OCI-LY1 (cell line): ENCODE measurements at regions not wholly inside any gene's neighbourhood (a gene's known extent, or its start where the extent isn't known, plus 50 kb on each side); places are given as distances from the start of the nearest gene placed in this dataset.

Experiments
- H2AFZ ChIP-seq: fragments of 200-600 bp; sonication (generic), shearing (Covaris generic); 2 replicates; pipeline ENCODE4 v1.6.0; 2014; ENCODE audit warnings: antibody characterized with exemption, mild to moderate bottlenecking, low read length
- H3F3A ChIP-seq: fragments of 200-600 bp; sonication (generic), shearing (Covaris generic); 2 replicates; pipeline ENCODE4 v1.6.0; 2014; ENCODE audit warnings: mild to moderate bottlenecking, antibody characterized with exemption, low read length, moderate library complexity; ENCODE audit not compliant: insufficient read depth
- H3K27ac ChIP-seq: fragments of 200-600 bp; sonication (generic); 2 replicates; pipeline ENCODE4 v1.5.1; 2014; ENCODE audit warnings: low read length, mixed run types, mild to moderate bottlenecking, low read depth; ENCODE audit not compliant: poor library complexity, severe bottlenecking
- H3K27me3 ChIP-seq: fragments of 200-600 bp; sonication (generic); 2 replicates; pipeline ENCODE4 v1.6.0; 2014; ENCODE audit warnings: antibody characterized with exemption, mild to moderate bottlenecking, low read length, moderate library complexity; ENCODE audit not compliant: insufficient read depth
- H3K36me3 ChIP-seq: fragments of 200-600 bp; sonication (generic); 2 replicates; pipeline ENCODE4 v1.6.1; 2014; ENCODE audit warnings: mild to moderate bottlenecking, antibody characterized with exemption, low read length, moderate library complexity, mixed read lengths; ENCODE audit not compliant: insufficient read depth
- H3K4me1 ChIP-seq: fragments of 200-600 bp; sonication (generic); 2 replicates; pipeline ENCODE4 v1.5.1; 2014; ENCODE audit warnings: mild to moderate bottlenecking, low read length, moderate library complexity; ENCODE audit not compliant: insufficient read depth, severe bottlenecking
- H3K4me2 ChIP-seq: fragments of 200-600 bp; sonication (generic), shearing (Covaris generic); 2 replicates; pipeline ENCODE4 v1.6.1; 2014; ENCODE audit warnings: low read length
- H3K4me3 ChIP-seq: fragments of 200-600 bp; sonication (generic); 2 replicates; pipeline ENCODE4 v1.5.1; 2014; ENCODE audit warnings: low read length, low read depth, mild to moderate bottlenecking, mixed read lengths; ENCODE audit not compliant: poor library complexity, severe bottlenecking
- H3K79me2 ChIP-seq: fragments of 200-600 bp; shearing (Covaris generic); 2 replicates; pipeline ENCODE4 v1.6.1; 2016; ENCODE audit warnings: mixed run types, low read length, mixed read lengths; ENCODE audit not compliant: insufficient read depth
- H3K9ac ChIP-seq: fragments of 200-600 bp; sonication (generic), shearing (Covaris generic); 2 replicates; pipeline ENCODE4 v1.6.1; 2014; ENCODE audit warnings: mild to moderate bottlenecking, low read length, mixed read lengths
- H3K9me2 ChIP-seq: fragments of 200-600 bp; sonication (generic), shearing (Covaris generic); 2 replicates; pipeline ENCODE4 v1.6.1; 2014; ENCODE audit warnings: low read depth, mild to moderate bottlenecking, low read length, mixed read lengths
- H3K9me3 ChIP-seq: fragments of 200-600 bp; shearing (Covaris generic); 2 replicates; pipeline ENCODE4 v1.6.1; 2014; ENCODE audit warnings: low read length, mixed read lengths
- H4K20me1 ChIP-seq: fragments of 200-600 bp; sonication (generic), shearing (Covaris generic); 2 replicates; pipeline ENCODE4 v1.6.0; 2016; ENCODE audit warnings: mild to moderate bottlenecking, low read length; ENCODE audit not compliant: insufficient read depth
- CTCF ChIP-seq: fragments of 200-600 bp; sonication (generic), shearing (Covaris generic); IDR thresholded peaks from 2 replicates; pipeline ENCODE4 v1.5.1; 2017; ENCODE audit warnings: mild to moderate bottlenecking, antibody characterized with exemption, low read length, moderate library complexity, mixed read lengths
- EZH2 ChIP-seq: fragments of 200-600 bp; sonication (generic), shearing (Covaris generic); IDR thresholded peaks from 2 replicates; pipeline ENCODE4 v1.8.0; 2017; ENCODE audit warnings: borderline replicate concordance, mixed run types, mild to moderate bottlenecking, antibody characterized with exemption, low read length, moderate library complexity, mixed read lengths

DNA sequence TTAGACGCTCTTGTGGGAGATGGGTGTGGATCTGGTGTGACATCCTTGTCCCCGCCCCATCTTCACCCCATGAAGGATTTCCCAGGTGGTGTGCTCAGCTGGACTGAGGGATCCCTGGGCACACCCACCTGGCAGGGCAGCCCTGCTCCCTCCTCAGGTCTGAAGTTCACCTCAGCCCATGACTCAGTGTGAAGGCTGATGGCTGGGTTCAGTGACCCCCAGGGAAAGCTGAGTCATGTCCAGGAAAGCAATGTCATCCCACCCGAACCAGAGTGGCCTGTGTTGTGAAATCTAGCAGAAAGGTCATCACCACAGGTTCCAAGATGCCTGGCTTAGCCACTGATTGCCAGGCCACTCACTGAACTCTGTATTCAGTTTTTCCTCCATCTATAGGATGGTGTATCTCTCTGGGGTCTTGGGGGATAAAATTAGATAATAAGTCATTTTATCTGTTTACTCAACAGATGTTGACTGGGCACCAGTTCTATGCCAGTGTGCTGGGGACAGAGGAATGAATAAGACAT lies 97.7 kb upstream of the JUN start:
- no peaks in the 10 kb centered on the region for H3K9me3 ChIP-seq
- H3K9ac ChIP-seq = no peak overlapping the region
- no peak overlapping the region for H3K27ac ChIP-seq
- H3K4me3 ChIP-seq = no peak overlapping the region
- H3K27me3 ChIP-seq = no peaks in the 10 kb centered on the region
- peaks cover 33% of the 10 kb centered on the region for H3K4me1 ChIP-seq
- no peaks in the 10 kb centered on the region for H3K79me2 ChIP-seq
- H3K9me2 ChIP-seq = no peaks in the 10 kb centered on the region
- H3F3A ChIP-seq = no peaks in the 10 kb centered on the region
- H3K4me2 ChIP-seq = no peak overlapping the region
- TF ChIP-seq CTCF = no peak
- TF ChIP-seq EZH2 = no peak
- no peaks in the 10 kb centered on the region for H4K20me1 ChIP-seq
- no peak overlapping the region for H2AFZ ChIP-seq
- H3K36me3 ChIP-seq = no peaks in the 10 kb centered on the region

DNA sequence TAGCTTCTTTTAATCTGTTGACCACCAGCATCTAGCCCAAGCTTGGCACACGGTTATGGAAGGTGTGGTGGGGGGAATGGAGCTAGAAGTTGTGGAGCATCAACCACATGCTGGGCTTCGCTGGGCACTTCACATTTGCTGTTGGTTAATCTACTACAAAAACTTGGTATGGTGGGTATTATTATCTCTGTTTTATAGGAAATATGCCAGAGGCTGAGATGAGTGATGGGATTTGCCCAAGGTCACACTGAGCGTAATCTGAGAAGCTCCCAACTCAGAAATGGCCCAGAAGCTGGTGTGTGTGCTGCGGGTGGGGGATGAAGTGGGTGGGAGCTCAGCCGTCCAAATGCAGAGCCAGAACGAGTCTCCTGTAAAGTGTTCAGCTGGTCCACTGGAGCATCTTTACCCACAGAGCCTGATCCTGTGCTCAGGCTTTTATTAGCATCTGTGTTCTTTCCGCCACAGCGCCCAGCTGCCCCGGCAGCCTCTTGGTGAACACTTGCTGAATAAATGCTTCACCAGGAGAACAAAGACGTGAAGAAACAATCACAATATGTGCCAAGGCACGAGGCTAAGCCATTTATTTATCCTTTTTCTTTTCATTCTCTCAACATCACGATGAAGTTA lies 98.6 kb upstream of the JUN start:
- peaks cover 33% of the 10 kb centered on the region for H3K4me1 ChIP-seq
- no peak for TF ChIP-seq EZH2
- TF ChIP-seq CTCF = no peak
- no peaks in the 10 kb centered on the region for H3K79me2 ChIP-seq
- H3K9ac ChIP-seq = no peak overlapping the region
- H3K9me3 ChIP-seq = no peaks in the 10 kb centered on the region
- H4K20me1 ChIP-seq = no peaks in the 10 kb centered on the region
- H3F3A ChIP-seq = no peaks in the 10 kb centered on the region
- H3K9me2 ChIP-seq = no peaks in the 10 kb centered on the region
- H3K27me3 ChIP-seq = no peaks in the 10 kb centered on the region
- H3K27ac ChIP-seq = no peak overlapping the region
- H3K4me3 ChIP-seq = no peak overlapping the region
- H2AFZ ChIP-seq = no peak overlapping the region
- no peak overlapping the region for H3K4me2 ChIP-seq
- H3K36me3 ChIP-seq = no peaks in the 10 kb centered on the region

DNA sequence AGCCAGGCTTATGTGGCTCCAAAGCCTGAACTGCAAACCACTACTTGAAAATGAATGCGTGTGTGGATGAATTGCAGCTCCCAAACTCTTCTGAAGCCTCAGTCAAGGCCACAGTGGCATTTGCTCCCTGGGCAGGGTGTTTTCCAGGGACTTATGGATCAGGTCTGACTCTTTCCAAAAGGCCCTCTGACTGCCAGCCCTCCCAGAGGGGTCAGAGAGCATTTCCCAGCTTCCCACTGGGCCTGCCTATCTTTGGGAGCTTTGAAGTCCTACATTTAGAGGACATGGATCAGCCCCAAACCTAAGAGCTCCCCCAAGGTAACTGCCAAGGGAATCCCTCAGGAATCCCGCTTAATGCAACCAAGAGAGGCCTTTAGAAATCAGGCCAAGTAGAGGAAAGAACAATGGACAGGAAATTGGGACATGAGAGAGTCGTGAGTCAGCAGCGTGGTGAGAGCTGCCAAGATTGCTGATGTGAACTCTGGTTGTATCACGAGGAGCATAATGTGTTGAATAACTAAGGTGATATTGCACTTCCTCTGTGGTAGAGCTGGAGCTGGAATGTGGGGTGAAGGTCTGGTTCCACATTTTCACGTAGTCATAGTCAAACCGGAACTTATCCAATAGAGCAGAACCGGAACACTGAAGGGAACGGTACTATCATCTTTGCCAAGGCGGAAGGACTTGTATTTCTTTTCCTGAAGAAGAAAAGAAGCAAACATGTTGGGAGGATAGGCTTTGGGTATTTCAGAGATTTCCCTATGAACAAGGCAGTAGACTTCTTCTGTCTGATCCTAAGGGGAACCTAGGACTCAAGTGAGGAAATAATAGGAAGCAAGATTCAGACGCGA lies 99.4 kb upstream of the JUN start:
- Histone ChIP-seq H3K4me1 (peaks cover 33% of the 10 kb centered on the region), H3K4me3 (no peak overlapping the region), H2AFZ (no peak overlapping the region), H3K9me3 (no peaks in the 10 kb centered on the region), H4K20me1 (no peaks in the 10 kb centered on the region), H3K9me2 (no peaks in the 10 kb centered on the region), H3F3A (no peaks in the 10 kb centered on the region), H3K9ac (no peak overlapping the region), H3K27ac (no peak overlapping the region), H3K27me3 (no peaks in the 10 kb centered on the region), H3K36me3 (no peaks in the 10 kb centered on the region), H3K79me2 (no peaks in the 10 kb centered on the region), H3K4me2 (no peak overlapping the region)
- TF ChIP-seq EZH2 (no peak), CTCF (no peak)
